ENCODE measurements at regions not wholly inside any gene's neighbourhood (a gene's known extent, or its start where the extent isn't known, plus 50 kb on each side); places are given as distances from the start of the nearest gene placed in this dataset.

- TF ChIP-seq CTCF (IDR thresholded peaks at IDR 0.05; ENCODE audit: low read length) (no peak), EZH2phosphoT487 (IDR thresholded peaks at IDR 0.05; ENCODE audit: low read length) (no peak)
Measured at GRCh38 chr6:169047345-169047744, 206.3 kb downstream of the THBS2 start.
